ENCODE measurements at regions not wholly inside any gene's neighbourhood (a gene's known extent, or its start where the extent isn't known, plus 50 kb on each side); places are given as distances from the start of the nearest gene placed in this dataset.

DNA sequence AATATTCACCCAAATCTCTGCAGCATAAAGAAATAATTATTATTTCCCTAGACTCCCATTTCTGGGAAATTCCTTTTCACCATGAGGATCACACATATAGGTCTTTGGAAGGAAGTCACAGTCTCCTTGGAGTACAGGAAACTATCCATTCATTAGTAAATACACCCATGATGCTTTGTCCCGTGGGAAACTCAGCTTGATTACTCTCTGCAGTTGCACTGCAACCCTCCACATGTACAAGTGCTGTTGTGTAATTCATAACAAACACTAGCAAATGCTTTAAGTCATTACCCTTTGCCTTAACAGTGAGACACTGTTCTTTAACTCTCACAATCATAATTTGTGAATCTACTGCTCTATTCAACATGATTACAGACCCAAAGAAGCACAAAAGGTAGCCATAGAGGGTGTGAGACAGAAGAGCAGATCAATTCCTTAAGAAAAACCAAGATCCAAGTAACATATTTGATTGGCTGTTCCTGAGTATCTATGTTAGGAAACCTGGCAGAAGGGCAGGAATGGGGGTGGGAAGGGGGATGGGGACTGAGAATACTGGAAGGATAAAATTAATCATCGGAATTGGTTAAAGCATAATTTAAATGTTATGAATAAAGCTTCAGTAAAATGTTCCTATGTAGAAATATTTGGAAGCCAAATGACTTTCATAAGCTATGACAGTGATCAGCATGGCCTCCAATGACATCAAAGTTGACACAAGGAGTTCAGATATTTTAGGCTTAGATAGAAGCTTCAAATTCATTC, 268.0 kb downstream of the HACE1 start:
- no peak for ATAC-seq
- H3K27ac ChIP-seq (ENCODE audit: extremely low read length, insufficient read depth, low read length), result no peak overlapping the region
- no TSS peak for BruUV-seq (replicated peaks)
- CTCF ChIA-PET (ENCODE audit: low intra/inter-chr PET ratio, low total read pairs), result no interaction called here
- H3K9ac ChIP-seq (ENCODE audit: insufficient read depth, low read depth, low read length), result no peak overlapping the region
- H3K9me3 ChIP-seq (ENCODE audit: low read length), result no peaks in the 10 kb centered on the region
- in situ Hi-C loops (cut with HindIII; ENCODE audit: extremely low pct_ligation_motif_present, low pct_unique_long_range_greater_than_20kb), result no loop called here
- no peak for FAIRE-seq
- intact Hi-C loops (cut with micrococcal nuclease; ENCODE audit: unreplicated experiment), result no loop called here
- H2AFZ ChIP-seq (ENCODE audit: low read length), result no peak overlapping the region
- no peak overlapping the region for H3K4me3 ChIP-seq (replicated peaks in 1 of 3; ENCODE audit: insufficient read depth in 1 of 3, low read depth in 2 of 3, low read length in 3 of 3)
- H3K27me3 ChIP-seq (ENCODE audit: control insufficient read depth in 1 of 2, insufficient read depth in 2 of 2, low read length in 2 of 2), result no peaks in the 10 kb centered on the region
- no peaks in the 10 kb centered on the region for H4K20me1 ChIP-seq (ENCODE audit: insufficient read depth, low read length)
- TF ChIP-seq, protein P1, sequence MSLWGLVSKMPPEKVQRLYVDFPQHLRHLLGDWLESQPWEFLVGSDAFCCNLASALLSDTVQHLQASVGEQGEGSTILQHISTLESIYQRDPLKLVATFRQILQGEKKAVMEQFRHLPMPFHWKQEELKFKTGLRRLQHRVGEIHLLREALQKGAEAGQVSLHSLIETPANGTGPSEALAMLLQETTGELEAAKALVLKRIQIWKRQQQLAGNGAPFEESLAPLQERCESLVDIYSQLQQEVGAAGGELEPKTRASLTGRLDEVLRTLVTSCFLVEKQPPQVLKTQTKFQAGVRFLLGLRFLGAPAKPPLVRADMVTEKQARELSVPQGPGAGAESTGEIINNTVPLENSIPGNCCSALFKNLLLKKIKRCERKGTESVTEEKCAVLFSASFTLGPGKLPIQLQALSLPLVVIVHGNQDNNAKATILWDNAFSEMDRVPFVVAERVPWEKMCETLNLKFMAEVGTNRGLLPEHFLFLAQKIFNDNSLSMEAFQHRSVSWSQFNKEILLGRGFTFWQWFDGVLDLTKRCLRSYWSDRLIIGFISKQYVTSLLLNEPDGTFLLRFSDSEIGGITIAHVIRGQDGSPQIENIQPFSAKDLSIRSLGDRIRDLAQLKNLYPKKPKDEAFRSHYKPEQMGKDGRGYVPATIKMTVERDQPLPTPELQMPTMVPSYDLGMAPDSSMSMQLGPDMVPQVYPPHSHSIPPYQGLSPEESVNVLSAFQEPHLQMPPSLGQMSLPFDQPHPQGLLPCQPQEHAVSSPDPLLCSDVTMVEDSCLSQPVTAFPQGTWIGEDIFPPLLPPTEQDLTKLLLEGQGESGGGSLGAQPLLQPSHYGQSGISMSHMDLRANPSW (CRISPR knock-in tag; IDR thresholded peaks at IDR 0.05; ENCODE audit: borderline replicate concordance), result no peak
- no peak for TF ChIP-seq NKX3-1 (CRISPR knock-in tag; IDR thresholded peaks at IDR 0.05)
- TF ChIP-seq AGO1 (IDR thresholded peaks at IDR 0.05; ENCODE audit: low read depth, low read length, poor library complexity, severe bottlenecking), result no peak
- TF ChIP-seq HNRNPK (IDR thresholded peaks at IDR 0.05; ENCODE audit: low read depth, low read length, poor library complexity, severe bottlenecking), result peak; percentile 60
- TF ChIP-seq, protein P2, sequence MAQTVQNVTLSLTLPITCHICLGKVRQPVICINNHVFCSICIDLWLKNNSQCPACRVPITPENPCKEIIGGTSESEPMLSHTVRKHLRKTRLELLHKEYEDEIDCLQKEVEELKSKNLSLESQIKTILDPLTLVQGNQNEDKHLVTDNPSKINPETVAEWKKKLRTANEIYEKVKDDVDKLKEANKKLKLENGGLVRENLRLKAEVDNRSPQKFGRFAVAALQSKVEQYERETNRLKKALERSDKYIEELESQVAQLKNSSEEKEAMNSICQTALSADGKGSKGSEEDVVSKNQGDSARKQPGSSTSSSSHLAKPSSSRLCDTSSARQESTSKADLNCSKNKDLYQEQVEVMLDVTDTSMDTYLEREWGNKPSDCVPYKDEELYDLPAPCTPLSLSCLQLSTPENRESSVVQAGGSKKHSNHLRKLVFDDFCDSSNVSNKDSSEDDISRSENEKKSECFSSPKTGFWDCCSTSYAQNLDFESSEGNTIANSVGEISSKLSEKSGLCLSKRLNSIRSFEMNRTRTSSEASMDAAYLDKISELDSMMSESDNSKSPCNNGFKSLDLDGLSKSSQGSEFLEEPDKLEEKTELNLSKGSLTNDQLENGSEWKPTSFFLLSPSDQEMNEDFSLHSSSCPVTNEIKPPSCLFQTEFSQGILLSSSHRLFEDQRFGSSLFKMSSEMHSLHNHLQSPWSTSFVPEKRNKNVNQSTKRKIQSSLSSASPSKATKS (CRISPR knock-in tag; IDR thresholded peaks at IDR 0.05), result no peak
- TF ChIP-seq, protein P3, sequence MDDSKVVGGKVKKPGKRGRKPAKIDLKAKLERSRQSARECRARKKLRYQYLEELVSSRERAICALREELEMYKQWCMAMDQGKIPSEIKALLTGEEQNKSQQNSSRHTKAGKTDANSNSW (CRISPR knock-in tag; IDR thresholded peaks at IDR 0.05; ENCODE audit: borderline replicate concordance), result no peak
- no peak for TF ChIP-seq REPIN1 (CRISPR knock-in tag; IDR thresholded peaks at IDR 0.05; ENCODE audit: borderline replicate concordance, low read depth)
- no peak for TF ChIP-seq GTF3A (CRISPR knock-in tag; conservative IDR thresholded peaks at IDR 0.05)
- 1% methylated on average over 2 of the region's 2 CpGs for WGBS (ENCODE audit: low lambda C conversion rate)
- DNase-seq (ENCODE audit: low spot score), result no peak
- no peak overlapping the region for H3K4me2 ChIP-seq (ENCODE audit: low read depth, low read length)
- POLR2A ChIA-PET, result no interaction called here
- no peaks in the 10 kb centered on the region for H3K36me3 ChIP-seq (replicated peaks in 1 of 2; ENCODE audit: control insufficient read depth in 1 of 2, insufficient read depth in 2 of 2, low read length in 2 of 2)
- no peaks in the 10 kb centered on the region for H3K79me2 ChIP-seq (ENCODE audit: insufficient read depth, low read length)
- no peaks in the 10 kb centered on the region for H3K4me1 ChIP-seq (ENCODE audit: insufficient read depth, low read length)

All from HepG2 (cell line).